Hepatocyte (in vitro differentiated cells): ENCODE measurements at regions not wholly inside any gene's neighbourhood (a gene's known extent, or its start where the extent isn't known, plus 50 kb on each side); places are given as distances from the start of the nearest gene placed in this dataset.

ENCODE experiments used
- DNase-seq: peaks from one replicate; pipeline ENCODE4 v3.0.0-alpha.2; 2016; ENCODE audit warnings: low spot score
- H2AFZ ChIP-seq: fragments of 200-600 bp; sonication (generic); 2 replicates; pipeline ENCODE4 v1.6.0; 2016; ENCODE audit warnings: antibody characterized with exemption, mild to moderate bottlenecking
- H3K27ac ChIP-seq: fragments of 200-600 bp; sonication (generic); 2 replicates; pipeline ENCODE4 v1.5.1; 2016; ENCODE audit warnings: mild to moderate bottlenecking
- H3K27me3 ChIP-seq: fragments of 200-600 bp; sonication (generic); 2 replicates; pipeline ENCODE4 v1.6.1; 2016
- H3K36me3 ChIP-seq: fragments of 200-600 bp; sonication (generic); replicated peaks from 2 replicates; pipeline ENCODE4 v1.5.1; 2016; ENCODE audit warnings: low read depth; ENCODE audit not compliant: insufficient read depth
- H3K4me1 ChIP-seq: fragments of 200-600 bp; sonication (generic); 2 replicates; pipeline ENCODE4 v1.5.1; 2016; ENCODE audit warnings: mild to moderate bottlenecking, moderate library complexity; ENCODE audit not compliant: insufficient read depth
- H3K4me2 ChIP-seq: fragments of 200-600 bp; sonication (generic); 2 replicates; pipeline ENCODE4 v1.6.0; 2016
- H3K4me3 ChIP-seq: fragments of 200-600 bp; sonication (generic); 2 replicates; pipeline ENCODE4 v1.5.1; 2016; ENCODE audit warnings: mild to moderate bottlenecking
- H3K79me2 ChIP-seq: fragments of 200-600 bp; sonication (generic); 2 replicates; pipeline ENCODE4 v1.6.0; 2017; ENCODE audit warnings: mild to moderate bottlenecking
- H3K9me2 ChIP-seq: fragments of 200-600 bp; sonication (generic); replicated peaks from 2 replicates; pipeline ENCODE4 v1.6.0; 2017; ENCODE audit warnings: mild to moderate bottlenecking; ENCODE audit not compliant: insufficient read depth
- H3K9me3 ChIP-seq: fragments of 200-600 bp; sonication (generic); 2 replicates; pipeline ENCODE4 v1.5.1; 2016; ENCODE audit warnings: low read depth, mild to moderate bottlenecking
- H4K20me1 ChIP-seq: fragments of 200-600 bp; sonication (generic); 2 replicates; pipeline ENCODE4 v1.6.0; 2016; ENCODE audit warnings: mild to moderate bottlenecking; ENCODE audit not compliant: insufficient read depth, poor library complexity, severe bottlenecking
- CTCF ChIP-seq: fragments of 200-600 bp; sonication (generic); IDR thresholded peaks from 2 replicates; pipeline ENCODE4 v1.5.1; 2016; ENCODE audit warnings: antibody characterized with exemption, mild to moderate bottlenecking; ENCODE audit not compliant: poor library complexity
- EZH2 ChIP-seq: fragments of 200-600 bp; sonication (generic); IDR thresholded peaks from 2 replicates; pipeline ENCODE4 v1.6.1; 2016; ENCODE audit warnings: antibody characterized with exemption, mild to moderate bottlenecking, borderline replicate concordance
- EZH2phosphoT487 ChIP-seq: fragments of 200-600 bp; sonication (generic); IDR thresholded peaks from one replicate; pipeline ENCODE4 v1.6.1; 2018; ENCODE audit warnings: antibody characterized with exemption, mild to moderate bottlenecking, low read depth, moderate library complexity; ENCODE audit not compliant: unreplicated experiment, severe bottlenecking
- WGBS: methylation state at CpG from one replicate; pipeline ENCODE4 v1.1.6; 2016; ENCODE audit warnings: low lambda C conversion rate; ENCODE audit errors: missing lambda C conversion rate; 5-methylcytosine and 5-hydroxymethylcytosine counted together

GRCh38 chr14:34213332-34213731 is 248.7 kb downstream of the SPTSSA start:
- 76% methylated on average over 10 of the region's 10 CpGs for WGBS
- H4K20me1 ChIP-seq: no peaks in the 10 kb centered on the region
- no peak for TF ChIP-seq CTCF
- TF ChIP-seq EZH2: no peak
- no peak for TF ChIP-seq EZH2phosphoT487
- no peak for DNase-seq
- no peak overlapping the region for H3K4me2 ChIP-seq
- H2AFZ ChIP-seq: no peak overlapping the region
- no peaks in the 10 kb centered on the region for H3K79me2 ChIP-seq
- no peak overlapping the region for H3K4me3 ChIP-seq
- no peaks in the 10 kb centered on the region for H3K4me1 ChIP-seq
- no peak overlapping the region for H3K27ac ChIP-seq
- H3K36me3 ChIP-seq: no peaks in the 10 kb centered on the region
- H3K27me3 ChIP-seq: no peaks in the 10 kb centered on the region
- no peaks in the 10 kb centered on the region for H3K9me2 ChIP-seq
- no peaks in the 10 kb centered on the region for H3K9me3 ChIP-seq

- Histone ChIP-seq H3K4me1 (no peaks in the 10 kb centered on the region), H3K27me3 (no peaks in the 10 kb centered on the region), H3K27ac (no peak overlapping the region), H2AFZ (no peak overlapping the region), H3K4me3 (no peak overlapping the region), H4K20me1 (no peaks in the 10 kb centered on the region), H3K36me3 (no peaks in the 10 kb centered on the region), H3K4me2 (no peak overlapping the region), H3K9me3 (no peaks in the 10 kb centered on the region), H3K79me2 (no peaks in the 10 kb centered on the region), H3K9me2 (no peaks in the 10 kb centered on the region)
- 92% methylated on average over 7 of the region's 7 CpGs for WGBS
- no peak for DNase-seq
- TF ChIP-seq EZH2phosphoT487 (no peak), CTCF (no peak), EZH2 (no peak)
Measured at GRCh38 chr14:34212172-34212929, 249.7 kb downstream of the SPTSSA start.

GRCh38 chr14:34211732-34212131 is 250.3 kb downstream of the SPTSSA start:
- H3K9me2 ChIP-seq: no peaks in the 10 kb centered on the region
- H2AFZ ChIP-seq: no peak overlapping the region
- no peak for DNase-seq
- TF ChIP-seq EZH2 (no peak), EZH2phosphoT487 (no peak), CTCF (no peak)
- no peaks in the 10 kb centered on the region for H3K79me2 ChIP-seq
- no peak overlapping the region for H3K4me3 ChIP-seq
- no peaks in the 10 kb centered on the region for H3K4me1 ChIP-seq
- no peaks in the 10 kb centered on the region for H3K27me3 ChIP-seq
- no peaks in the 10 kb centered on the region for H3K36me3 ChIP-seq
- no peak overlapping the region for H3K4me2 ChIP-seq
- 75% methylated on average over 3 of the region's 3 CpGs for WGBS
- no peak overlapping the region for H3K27ac ChIP-seq
- H4K20me1 ChIP-seq: no peaks in the 10 kb centered on the region
- H3K9me3 ChIP-seq: no peaks in the 10 kb centered on the region

GRCh38 chr14:34208532-34208931 is 253.5 kb downstream of the SPTSSA start:
- no peaks in the 10 kb centered on the region for H3K79me2 ChIP-seq
- WGBS: 49% methylated on average over 3 of the region's 3 CpGs
- no peak overlapping the region for H3K27ac ChIP-seq

More at GRCh38 chr14:34208532-34208931, 253.5 kb downstream of the SPTSSA start:
- no peak overlapping the region for H2AFZ ChIP-seq
- no peak overlapping the region for H3K4me3 ChIP-seq
- H3K9me3 ChIP-seq: no peaks in the 10 kb centered on the region
- H3K4me2 ChIP-seq: no peak overlapping the region
- H3K4me1 ChIP-seq: no peaks in the 10 kb centered on the region
- H4K20me1 ChIP-seq: no peaks in the 10 kb centered on the region
- H3K9me2 ChIP-seq: no peaks in the 10 kb centered on the region
- no peaks in the 10 kb centered on the region for H3K36me3 ChIP-seq
- H3K27me3 ChIP-seq: no peaks in the 10 kb centered on the region
- TF ChIP-seq EZH2phosphoT487 (no peak), EZH2 (no peak), CTCF (no peak)
- no peak for DNase-seq
